GM19043 (cell line): ENCODE measurements at regions not wholly inside any gene's neighbourhood (a gene's known extent, or its start where the extent isn't known, plus 50 kb on each side); places are given as distances from the start of the nearest gene placed in this dataset.

Experiments
- ATAC-seq: cut with Tn5 transposase; IDR thresholded peaks from one replicate; pipeline ENCODE4 v1.9.1; 2021; ENCODE audit warnings: low read depth; ENCODE audit not compliant: unreplicated experiment

DNA sequence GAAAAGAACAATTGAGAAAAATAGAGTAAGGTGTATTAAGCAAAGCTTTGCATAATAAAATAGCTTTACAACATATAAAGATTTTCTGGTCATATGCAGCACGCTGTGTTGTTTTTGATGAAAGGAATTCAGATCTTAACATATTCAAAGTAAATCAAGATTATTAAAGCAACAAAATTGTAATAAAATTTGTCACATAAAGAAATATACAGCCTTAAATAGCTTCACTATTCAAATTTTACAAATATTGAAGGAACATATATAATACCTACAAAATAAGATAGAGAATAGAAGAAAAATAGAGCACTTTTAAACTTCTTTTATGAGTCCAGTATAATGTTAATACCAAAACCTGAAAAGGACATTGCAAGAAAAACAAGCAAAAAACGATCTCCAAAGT lies 749.1 kb upstream of the POT1 start:
- ATAC-seq, result no peak

DNA sequence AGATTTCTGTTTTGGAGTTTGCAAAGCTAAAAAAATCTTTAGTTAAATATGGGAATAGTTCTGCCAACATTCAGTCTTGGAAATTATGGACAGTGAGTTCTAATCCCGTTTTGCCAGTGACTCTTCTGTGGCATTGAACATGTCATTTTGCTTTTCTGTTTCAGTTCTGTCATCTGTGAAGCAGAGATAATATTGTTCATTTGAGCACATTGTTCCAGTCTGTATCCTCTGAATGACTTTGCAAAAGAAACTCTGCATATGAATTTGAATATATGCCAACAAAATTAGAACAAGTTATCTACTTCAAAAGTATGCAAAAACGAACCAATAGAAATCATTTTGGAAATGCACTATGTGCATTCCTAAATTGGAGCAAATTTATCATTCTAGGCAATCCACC lies 746.0 kb upstream of the POT1 start:
- no peak for ATAC-seq

DNA sequence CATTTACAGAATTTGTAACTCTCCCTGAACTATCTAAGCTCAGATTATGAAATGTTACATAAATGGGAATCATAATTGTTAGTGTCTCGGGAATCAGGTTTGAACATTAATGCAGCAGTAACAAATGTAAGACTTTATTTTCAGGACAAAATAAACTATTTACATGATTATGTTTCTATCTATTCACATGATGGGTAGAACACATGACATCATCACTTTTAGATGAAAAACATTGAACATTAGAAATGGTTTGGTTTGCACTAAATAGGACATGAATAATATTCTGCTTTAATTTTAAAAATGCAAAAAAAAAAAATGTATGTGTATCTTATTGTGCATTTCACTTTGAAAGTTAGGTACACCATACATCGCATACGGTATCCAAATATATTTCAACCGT lies 745.5 kb upstream of the POT1 start:
- ATAC-seq, result no peak

DNA sequence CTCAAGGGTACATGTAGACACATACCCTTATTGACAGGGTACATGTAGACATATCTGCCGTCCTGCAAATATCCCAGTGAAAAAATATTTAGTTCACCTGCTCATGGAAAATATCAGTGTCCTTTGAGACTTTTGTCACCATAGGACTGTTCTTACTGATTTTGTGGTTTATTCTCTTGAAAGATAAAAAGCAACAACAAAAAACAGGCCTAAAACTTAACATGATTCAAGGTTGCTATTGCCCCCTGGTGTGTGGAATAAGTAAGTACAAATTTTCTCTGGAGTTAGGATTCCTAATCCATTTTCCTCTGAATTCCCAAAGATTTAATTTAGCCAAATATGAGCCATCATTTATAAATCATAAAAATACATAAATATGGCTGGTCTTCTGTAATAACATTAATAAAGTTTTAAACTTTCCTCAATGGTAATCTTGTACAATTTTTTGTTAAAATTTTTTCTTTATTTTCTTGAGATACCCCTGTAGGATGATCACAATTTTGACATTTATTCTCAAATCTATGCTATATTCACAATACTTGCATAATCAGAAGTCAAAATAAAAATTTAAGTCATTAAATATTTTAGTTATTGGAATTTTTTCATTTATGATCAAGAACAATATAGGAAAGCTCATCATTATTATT lies 741.4 kb upstream of the POT1 start:
- no peak for ATAC-seq

DNA sequence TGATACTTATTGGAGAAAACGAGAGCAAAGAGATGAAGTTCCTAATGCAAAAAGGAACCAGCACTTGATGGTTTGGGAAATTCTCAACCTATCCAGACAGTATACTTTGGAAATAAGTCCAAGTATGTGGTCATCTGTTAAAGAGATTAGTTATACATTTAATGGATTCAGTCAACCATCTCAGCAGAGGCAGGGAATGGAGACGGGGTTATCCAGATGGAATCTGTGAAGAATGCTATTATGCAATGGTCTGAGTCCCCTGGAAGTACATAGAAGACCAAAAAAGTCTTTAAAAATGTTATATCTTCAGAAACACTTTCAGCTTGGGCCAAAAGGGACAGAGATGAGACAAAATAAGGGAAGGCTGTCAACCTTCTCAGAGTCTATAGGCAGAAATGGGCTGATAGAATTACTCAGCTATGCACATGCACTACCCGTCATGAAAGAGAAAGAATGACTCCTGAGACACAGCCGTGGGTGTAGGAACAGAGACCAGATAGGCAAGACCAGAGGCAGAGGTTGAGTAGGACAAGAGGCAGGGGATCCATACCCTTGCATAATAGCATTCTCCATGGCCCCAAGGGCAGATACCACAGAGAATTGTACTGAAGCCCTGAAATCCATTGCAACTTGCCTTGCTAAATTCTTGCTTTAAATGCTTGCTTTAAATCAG lies 738.8 kb upstream of the POT1 start:
- ATAC-seq, result no peak

DNA sequence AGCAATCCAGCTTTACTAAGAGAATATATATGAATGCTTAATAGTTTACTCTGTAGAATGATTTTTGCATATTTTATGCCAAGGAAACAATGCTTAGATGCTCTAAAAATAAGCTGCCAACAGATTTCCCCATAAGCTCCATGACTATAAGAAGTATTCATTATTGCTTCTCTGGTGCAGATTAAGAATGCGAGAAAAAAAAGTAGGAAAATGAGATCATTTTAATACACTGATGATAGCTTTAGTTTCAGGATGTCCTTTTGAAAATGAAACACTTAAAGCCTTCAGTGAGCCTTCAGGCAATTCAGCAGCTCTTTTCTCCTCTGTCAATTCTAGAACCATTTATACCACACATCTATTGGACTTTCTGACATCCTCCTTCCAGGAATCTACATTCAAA lies 735.0 kb upstream of the POT1 start:
- ATAC-seq, result no peak

DNA sequence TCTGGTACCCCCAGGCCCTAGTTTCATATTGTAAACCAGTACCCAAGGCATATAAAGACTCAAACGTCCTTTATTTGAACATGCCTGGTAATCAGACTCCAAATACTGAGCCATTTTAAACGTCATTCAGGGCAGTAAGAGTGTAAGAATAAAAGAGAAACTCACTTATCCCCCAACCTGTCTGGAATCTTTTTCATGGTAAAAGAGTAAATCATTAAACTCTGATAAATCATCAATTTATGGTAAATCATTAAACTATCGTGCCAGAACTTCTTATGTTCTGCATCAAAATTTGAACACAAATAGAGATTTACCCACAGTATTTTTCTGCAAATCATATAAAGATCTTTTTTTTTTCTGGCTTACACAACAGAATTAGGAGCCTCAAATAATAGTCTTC lies 734.3 kb upstream of the POT1 start:
- ATAC-seq, result no peak

DNA sequence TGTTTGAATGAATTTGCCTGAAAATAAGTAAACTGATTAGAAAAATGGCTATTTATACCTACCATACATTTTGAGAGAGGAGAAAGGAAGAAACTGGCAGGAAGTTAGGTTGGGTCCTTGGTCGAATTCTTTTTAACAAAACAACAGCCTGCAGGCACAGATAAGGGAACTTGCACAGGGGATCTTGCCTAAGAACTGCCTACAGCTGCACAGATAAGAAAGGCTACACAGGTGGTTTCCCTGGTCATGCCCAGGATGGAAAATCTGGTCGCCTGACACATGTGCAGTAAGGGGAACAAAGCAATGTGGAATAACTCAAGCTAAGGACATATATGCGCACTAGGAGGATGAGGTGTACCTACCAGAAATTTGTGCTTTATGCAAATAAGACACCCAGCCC lies 732.1 kb upstream of the POT1 start:
- no peak for ATAC-seq

DNA sequence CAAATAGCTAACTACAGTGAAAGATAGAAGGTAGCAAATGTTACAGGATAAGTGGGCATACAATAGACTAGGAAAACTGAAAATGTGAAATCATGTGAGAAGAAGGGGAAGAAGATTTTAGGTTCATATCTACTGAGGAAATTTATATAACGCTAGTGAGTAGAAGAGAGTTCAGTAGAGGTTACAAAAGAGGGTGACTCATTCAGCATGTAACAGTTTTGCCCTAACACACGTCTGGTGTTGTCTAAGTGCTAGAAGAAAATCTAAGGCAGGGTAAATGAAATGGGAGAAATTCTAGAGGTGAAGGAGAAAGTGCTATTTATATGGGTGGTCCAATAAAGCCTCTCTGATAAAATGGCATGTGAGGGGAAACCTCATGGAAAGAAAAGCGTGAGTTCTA lies 731.4 kb upstream of the POT1 start:
- no peak for ATAC-seq

DNA sequence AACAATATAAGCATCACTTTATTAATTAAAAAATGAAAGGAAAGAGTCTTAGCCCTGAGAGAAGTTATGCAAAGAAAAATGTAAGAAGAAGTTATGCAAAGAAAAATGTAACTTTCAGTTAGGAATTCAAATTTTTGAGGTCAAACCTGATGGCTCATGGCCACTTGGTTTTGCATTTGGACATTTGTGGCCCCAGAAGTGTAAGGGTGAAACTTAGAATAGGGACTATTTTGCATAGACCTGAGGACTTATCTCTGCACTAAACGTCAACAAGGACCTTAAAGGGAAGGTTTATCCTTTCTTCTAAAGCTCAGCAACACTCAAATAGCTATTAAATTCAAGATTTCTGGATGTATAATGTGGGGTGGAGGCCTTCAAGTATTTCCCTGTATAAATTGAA lies 724.5 kb upstream of the POT1 start:
- ATAC-seq, result no peak

DNA sequence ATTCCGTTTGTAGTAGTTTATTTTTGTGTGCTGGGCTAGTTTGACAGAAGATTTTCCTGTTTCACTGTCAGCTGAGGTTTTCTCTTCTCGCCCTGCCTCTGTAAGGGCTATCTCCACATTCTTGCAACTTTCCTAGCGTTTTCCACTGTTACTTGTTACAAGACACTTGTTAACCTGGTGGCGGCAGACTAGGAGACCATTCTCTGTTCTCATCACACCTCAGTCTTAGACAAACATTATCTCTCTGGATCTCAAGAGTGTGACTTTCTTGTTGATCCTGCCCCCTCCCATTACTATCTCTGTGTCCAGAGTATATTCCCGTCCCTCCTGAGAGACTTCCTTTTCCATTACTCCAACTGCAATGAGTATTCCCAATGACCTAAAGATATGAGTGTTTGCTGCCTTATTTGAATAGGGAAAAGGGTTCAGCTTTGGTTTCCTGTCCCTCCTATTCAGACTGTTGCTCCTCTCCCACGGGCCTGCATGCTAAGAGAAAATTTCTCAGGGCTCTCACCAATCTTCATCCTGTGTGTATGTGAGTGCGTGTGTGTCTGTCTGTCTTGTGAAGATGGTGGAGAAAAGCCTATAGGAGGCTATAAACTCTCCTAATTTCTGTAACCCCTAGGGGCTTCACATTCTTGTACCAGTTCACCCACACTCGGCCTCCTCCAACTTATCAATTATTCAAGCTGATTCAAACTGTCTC lies 722.4 kb upstream of the POT1 start:
- ATAC-seq, result no peak

DNA sequence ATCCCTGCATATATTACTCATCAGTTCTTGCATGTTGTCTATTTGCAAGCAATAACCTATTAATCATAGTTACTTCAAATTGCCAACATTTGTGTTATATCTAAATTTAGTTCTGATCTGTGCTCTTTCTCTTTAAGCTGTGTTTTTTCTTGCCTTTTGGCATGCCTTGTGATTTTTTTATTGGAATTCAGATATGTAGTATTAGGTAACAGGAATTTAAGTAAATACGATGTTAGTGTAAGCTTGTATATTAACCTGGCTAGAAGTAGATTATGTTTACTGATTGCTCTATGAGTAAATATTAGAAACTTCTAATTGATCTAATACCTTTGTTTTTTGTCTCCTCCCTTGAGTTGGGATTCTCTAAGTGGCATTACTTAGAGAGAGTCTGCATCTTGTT lies 718.9 kb upstream of the POT1 start:
- ATAC-seq, result no peak

DNA sequence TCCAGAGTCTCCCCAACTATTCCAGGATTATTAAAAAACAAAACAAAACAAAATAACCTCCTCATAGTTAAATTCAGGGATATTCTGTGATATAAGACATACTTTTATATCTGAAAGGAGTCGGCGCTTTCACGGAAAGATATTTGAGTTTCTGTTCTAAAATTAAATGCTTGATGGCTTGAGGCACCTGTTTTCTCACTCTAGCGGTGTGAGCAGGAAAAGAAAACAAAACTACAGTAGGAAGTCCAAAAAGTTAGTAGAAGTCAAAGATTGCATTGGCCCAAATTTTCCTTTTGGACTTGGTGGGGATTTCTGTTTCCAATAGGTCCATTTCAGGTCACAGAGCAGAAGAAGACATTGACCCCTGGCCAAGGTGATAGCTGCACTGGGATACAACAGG lies 716.1 kb upstream of the POT1 start:
- ATAC-seq, result no peak

DNA sequence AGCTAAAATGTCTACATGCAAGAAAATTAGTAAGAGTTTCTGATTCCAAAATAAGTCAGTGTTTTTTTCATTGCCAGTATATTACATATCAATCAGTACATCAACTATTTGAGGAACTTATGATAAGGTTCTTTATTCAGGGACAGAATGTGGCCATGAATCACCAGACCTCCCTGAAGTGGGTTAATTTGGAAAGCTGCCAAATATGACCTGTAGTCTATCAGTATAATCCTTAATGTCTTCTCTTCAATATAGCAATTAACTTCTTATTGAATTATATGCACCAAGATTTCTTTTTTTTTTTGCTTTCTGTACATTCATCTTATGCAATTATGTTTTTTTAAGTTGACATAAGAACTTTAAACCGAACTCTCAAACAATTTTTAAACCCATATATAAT lies 714.5 kb upstream of the POT1 start:
- ATAC-seq, result no peak

DNA sequence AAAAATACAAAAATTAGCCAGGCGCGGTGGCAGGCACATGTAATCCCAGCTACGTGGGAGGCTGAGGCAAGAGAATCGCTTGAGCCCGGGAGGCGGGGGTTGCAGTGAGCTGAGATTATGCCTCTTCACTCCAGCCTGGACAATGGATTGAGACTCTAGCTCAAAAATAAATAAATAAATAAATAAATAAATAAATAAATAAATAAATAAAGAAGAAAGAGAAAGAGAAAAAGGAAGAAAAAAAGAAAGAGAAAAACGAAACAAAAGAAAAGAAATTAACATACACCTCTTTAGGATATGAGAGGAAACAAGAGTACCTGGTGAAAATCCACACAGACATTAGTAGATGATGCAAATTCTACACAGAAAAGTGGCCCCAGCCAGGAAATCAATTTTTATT lies 713.7 kb upstream of the POT1 start:
- no peak for ATAC-seq

DNA sequence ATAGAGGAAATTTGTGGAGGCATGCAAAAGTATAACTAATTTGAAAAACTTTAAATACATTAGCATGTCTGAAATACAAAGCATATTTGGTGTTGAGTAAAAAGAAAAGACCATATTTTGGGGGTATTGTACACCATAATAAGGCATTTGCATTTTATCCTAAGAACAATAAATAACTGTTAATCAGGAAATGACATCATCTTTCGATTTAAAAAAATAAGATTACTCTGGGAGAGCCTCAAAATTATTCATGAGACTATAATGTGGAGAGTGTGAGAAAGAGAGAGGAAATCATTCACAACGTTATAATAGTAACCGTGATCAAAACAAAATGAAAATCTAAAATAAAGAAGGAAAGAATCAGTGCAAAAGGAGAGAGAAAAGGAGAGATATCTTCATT lies 712.3 kb upstream of the POT1 start:
- ATAC-seq, result no peak

DNA sequence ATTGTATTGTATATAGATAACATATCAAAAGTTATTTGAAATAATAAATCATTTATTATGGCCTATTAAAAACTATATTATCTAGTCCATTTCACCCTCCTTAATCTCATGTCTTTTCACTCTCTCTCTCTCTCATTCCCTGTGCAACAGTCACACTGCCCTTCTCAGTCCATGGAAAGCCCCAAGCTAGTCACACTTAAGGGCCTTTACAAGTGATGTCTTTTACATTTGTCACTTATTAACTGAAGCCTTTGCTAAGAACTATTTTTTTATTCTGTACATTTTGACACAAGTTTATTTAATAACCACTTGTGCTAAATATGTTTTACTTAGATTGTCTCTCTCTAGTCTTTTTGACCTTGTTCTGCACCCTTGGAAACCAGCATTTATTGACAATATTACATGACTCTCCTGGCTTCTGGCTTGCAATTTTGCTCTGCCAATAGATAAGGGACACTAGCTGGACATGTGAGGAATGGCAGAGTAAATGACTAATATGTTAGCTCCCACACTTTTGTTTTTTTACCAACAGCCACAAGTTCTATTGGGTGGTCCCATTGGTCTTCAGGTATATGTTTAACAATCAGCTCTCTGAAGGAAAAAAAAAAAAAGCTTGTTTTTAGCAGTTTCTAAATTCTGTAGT lies 706.8 kb upstream of the POT1 start:
- no peak for ATAC-seq

DNA sequence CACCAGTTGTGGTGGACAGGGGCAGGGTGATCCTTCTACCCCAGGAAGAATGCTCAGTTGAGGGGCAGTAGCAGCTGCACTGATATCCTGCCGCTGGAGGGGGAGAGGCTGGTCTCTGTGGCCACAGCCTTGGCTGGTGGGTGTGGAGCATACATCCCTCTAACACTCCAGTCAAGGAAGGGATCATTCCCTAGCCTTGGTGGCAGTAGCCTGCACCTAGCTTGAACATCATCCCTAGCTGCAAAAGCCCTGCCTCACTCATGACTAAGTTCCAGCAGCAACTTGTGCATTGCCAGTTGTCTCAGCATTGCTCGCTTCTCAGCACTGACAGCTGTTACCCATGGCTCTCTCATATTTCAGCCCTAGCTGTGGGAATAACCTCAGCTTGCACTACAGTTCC lies 688.9 kb upstream of the POT1 start:
- no peak for ATAC-seq

DNA sequence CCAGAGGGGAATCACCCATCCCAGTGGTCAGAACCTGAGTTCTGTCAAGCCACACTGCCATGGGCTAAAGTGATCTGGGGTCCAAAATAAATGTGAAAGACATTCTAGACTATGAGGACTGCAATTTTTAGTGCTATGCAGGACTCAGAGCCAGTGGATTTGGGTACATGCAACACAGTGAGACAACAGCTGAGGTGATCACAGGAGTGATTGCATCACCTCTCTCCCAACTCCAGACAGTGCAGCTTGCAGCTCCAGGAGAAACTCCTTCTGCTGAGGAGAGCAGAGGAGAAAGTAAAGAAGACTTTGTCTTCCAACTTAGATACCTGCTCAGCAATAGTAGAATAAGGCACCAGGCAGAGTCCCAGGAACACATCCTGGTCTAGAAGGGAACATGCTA lies 682.0 kb upstream of the POT1 start:
- no peak for ATAC-seq

DNA sequence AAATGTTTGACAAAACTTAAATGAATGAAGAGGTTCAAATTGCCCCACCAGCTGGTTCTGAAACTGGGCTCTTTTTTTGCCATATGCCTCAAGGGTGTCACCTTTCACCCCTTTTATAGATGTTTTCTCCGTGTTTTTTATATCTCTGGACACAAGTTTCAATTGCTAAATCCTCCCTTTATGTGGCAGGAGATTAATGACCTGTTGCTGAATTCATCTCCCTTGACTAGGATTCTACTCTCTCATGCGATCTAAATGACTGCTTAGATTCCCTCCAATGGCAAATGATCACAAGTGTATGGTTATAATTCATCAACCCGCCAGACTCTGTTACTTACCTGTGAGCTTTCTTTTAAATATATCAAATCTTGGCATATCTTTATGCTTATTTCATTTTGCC lies 677.0 kb upstream of the POT1 start:
- ATAC-seq, result no peak

DNA sequence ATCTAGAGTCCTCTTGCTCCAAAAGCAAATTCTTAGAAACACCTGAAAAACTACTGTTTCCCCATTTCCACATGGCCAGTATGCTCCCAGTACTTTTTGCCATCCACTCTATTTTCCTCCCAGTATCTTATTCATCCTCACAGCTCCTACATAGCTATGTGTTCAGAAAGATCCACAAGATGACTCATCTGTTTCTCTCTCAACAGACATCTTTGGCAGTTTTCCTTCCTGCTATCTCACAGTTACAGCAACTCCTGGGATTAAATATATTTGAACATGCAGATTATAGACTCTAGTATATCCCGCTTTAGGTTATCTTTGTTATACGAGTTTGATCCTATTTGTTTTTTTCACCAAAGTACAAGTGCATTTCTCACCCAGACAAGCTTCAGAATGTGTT lies 675.6 kb upstream of the POT1 start:
- ATAC-seq, result no peak

DNA sequence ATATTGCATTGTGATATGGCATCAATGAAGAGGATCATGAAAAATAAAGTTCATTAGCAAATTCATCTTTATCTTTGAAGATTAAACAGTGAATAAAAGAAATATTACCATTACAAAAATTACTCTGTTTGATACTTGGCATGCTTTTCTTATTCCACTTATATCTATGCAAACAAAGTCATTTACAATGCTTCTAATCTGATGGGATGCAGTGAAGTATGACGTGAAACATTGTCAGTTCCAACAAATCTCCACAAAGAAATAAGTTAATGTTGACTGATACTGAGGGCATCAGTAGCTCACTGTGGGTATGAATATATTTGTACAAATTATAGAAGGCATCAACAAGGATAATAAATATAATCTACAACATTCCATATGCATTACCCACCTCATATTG lies 672.8 kb upstream of the POT1 start:
- ATAC-seq, result no peak
